Calu3 (cell line): ENCODE measurements at regions not wholly inside any gene's neighbourhood (a gene's known extent, or its start where the extent isn't known, plus 50 kb on each side); places are given as distances from the start of the nearest gene placed in this dataset.

Source experiments
- BruUV-seq: library from RNA; stranded (reverse); fragments of 400-500 nt; replicated peaks from 2 replicates; lab custom pipeline; 2021; lab: Mats Ljungman, UMichigan
- CTCF ChIA-PET: fragments of 300-600 bp; sonication (Branson Sonifier 250); formaldehyde crosslinking; loops from one replicate; lab custom pipeline; 2022; ENCODE audit warnings: antibody characterized with exemption; lab: Charles Lee
- DNase-seq: peaks from one replicate; pipeline ENCODE4 v3.0.0; 2022
- H3K27ac Mint-ChIP-seq: one replicate; pipeline ENCODE4 v1.8.0; 2022; ENCODE audit warnings: mixed read lengths; ENCODE audit not compliant: unreplicated experiment
- H3K27me3 Mint-ChIP-seq: one replicate; pipeline ENCODE4 v1.8.0; 2022; ENCODE audit warnings: mixed read lengths; ENCODE audit not compliant: unreplicated experiment
- H3K36me3 Mint-ChIP-seq: one replicate; pipeline ENCODE4 v1.8.0; 2022; ENCODE audit warnings: mild to moderate bottlenecking, moderate library complexity, mixed read lengths; ENCODE audit not compliant: insufficient read depth, unreplicated experiment
- H3K4me1 Mint-ChIP-seq: one replicate; pipeline ENCODE4 v1.8.0; 2022; ENCODE audit warnings: mild to moderate bottlenecking, low read depth, mixed read lengths; ENCODE audit not compliant: unreplicated experiment
- H3K4me3 Mint-ChIP-seq: one replicate; pipeline ENCODE4 v1.8.0; 2022; ENCODE audit warnings: mild to moderate bottlenecking, low read depth, moderate library complexity, mixed read lengths; ENCODE audit not compliant: unreplicated experiment
- H3K9me3 Mint-ChIP-seq: one replicate; pipeline ENCODE4 v1.8.0; 2022; ENCODE audit warnings: low read depth, mixed read lengths; ENCODE audit not compliant: unreplicated experiment
- CTCF ChIP-seq: fragments of 200-600 bp; IDR thresholded peaks from one replicate; pipeline ENCODE4 v1.8.0; 2022; ENCODE audit warnings: antibody characterized with exemption; ENCODE audit not compliant: unreplicated experiment
- intact Hi-C: fragments of 100-400 bp; cut with micrococcal nuclease; formaldehyde crosslinking; loops from one replicate; pipeline ENCODE4 v1.10.0; 2022; ENCODE audit not compliant: unreplicated experiment

GRCh38 chr12:13812168-13812567 lies 169.2 kb downstream of the GRIN2B start:
- no TSS peak for BruUV-seq
- Mint-ChIP-seq H3K27me3 (peaks cover 7% of the 10 kb centered on the region), H3K36me3 (no peaks in the 10 kb centered on the region), H3K4me3 (no peak overlapping the region), H3K9me3 (no peaks in the 10 kb centered on the region), H3K27ac (no peak overlapping the region), H3K4me1 (peaks cover 11% of the 10 kb centered on the region)
- TF ChIP-seq CTCF: no peak
- intact Hi-C loops: no loop called here
- CTCF ChIA-PET: no interaction called here
- no peak for DNase-seq

GRCh38 chr12:13811061-13811460 lies 170.3 kb downstream of the GRIN2B start:
- Mint-ChIP-seq H3K27ac (no peak overlapping the region), H3K36me3 (no peaks in the 10 kb centered on the region), H3K27me3 (peaks cover 7% of the 10 kb centered on the region), H3K9me3 (no peaks in the 10 kb centered on the region), H3K4me3 (no peak overlapping the region), H3K4me1 (peaks cover 11% of the 10 kb centered on the region)
- no peak for TF ChIP-seq CTCF
- BruUV-seq: no TSS peak
- intact Hi-C loops: no loop called here
- DNase-seq: no peak
- CTCF ChIA-PET: no interaction called here

GRCh38 chr12:13805041-13805440 lies 176.4 kb downstream of the GRIN2B start:
- H3K4me1 Mint-ChIP-seq: peaks cover 17% of the 10 kb centered on the region
- no peak overlapping the region for H3K27ac Mint-ChIP-seq
- peaks cover 8% of the 10 kb centered on the region for H3K27me3 Mint-ChIP-seq
- no peak for DNase-seq
- H3K36me3 Mint-ChIP-seq: no peaks in the 10 kb centered on the region
- no peak overlapping the region for H3K4me3 Mint-ChIP-seq
- intact Hi-C loops: no loop called here
- no TSS peak for BruUV-seq
- H3K9me3 Mint-ChIP-seq: no peaks in the 10 kb centered on the region
- TF ChIP-seq CTCF: no peak
- CTCF ChIA-PET: interaction anchor here (1.1 kb wide), 1 partner anchor 59 kb away, joined by 3 read pairs; no protein-coding TSS in a partner anchor

- no peak overlapping the region for H3K27ac Mint-ChIP-seq
- intact Hi-C loops: no loop called here
Measured at GRCh38 chr12:13801543-13801942, 179.9 kb downstream of the GRIN2B start.

More at GRCh38 chr12:13801543-13801942, 179.9 kb downstream of the GRIN2B start:
- CTCF ChIA-PET: interaction anchor here (0.5 kb wide), 1 partner anchor 1793 kb away, joined by 3 read pairs; no protein-coding TSS in a partner anchor
- no TSS peak for BruUV-seq
- Mint-ChIP-seq H3K4me3 (no peak overlapping the region), H3K36me3 (no peaks in the 10 kb centered on the region), H3K27me3 (peaks cover 24% of the 10 kb centered on the region), H3K4me1 (peaks cover 17% of the 10 kb centered on the region), H3K9me3 (no peaks in the 10 kb centered on the region)
- TF ChIP-seq CTCF: no peak
- DNase-seq: no peak
